OCI-LY7 (cell line): ENCODE measurements at regions not wholly inside any gene's neighbourhood (a gene's known extent, or its start where the extent isn't known, plus 50 kb on each side); places are given as distances from the start of the nearest gene placed in this dataset.

ENCODE experiments used
- BruUV-seq: library from RNA; stranded (reverse); fragments of 400-500 nt; replicated peaks from 2 replicates; lab custom pipeline; 2021; lab: Mats Ljungman, UMichigan
- CTCF ChIA-PET: fragments of 300-600 bp; sonication (Branson Sonifier 250); formaldehyde crosslinking; loops from one replicate; lab custom pipeline; 2022; ENCODE audit warnings: antibody characterized with exemption; ENCODE audit not compliant: unreplicated experiment; lab: Charles Lee
- POLR2A ChIA-PET: fragments of 300-600 bp; sonication (Branson Sonifier 250); formaldehyde crosslinking; loops from one replicate; lab custom pipeline; 2022; ENCODE audit warnings: antibody characterized with exemption; lab: Charles Lee
- DNase-seq: peaks from one replicate; pipeline ENCODE4 v3.0.0-alpha.2; 2015; ENCODE audit warnings: low spot score
- H2AFZ ChIP-seq: fragments of 200-600 bp; sonication (generic), shearing (Covaris generic); 2 replicates; pipeline ENCODE4 v1.6.1; 2014; ENCODE audit warnings: mild to moderate bottlenecking, antibody characterized with exemption, low read length, moderate library complexity
- H3K27ac ChIP-seq: fragments of 200-600 bp; sonication (generic); 2 replicates; pipeline ENCODE4 v1.5.1; 2014; ENCODE audit warnings: mixed run types, low read depth, mild to moderate bottlenecking, moderate library complexity, low read length, inconsistent platforms; ENCODE audit not compliant: poor library complexity, severe bottlenecking
- H3K36me3 ChIP-seq: fragments of 200-600 bp; sonication (generic); 2 replicates; pipeline ENCODE4 v1.6.1; 2014; ENCODE audit warnings: mild to moderate bottlenecking, antibody characterized with exemption, low read length, moderate library complexity, mixed read lengths; ENCODE audit not compliant: insufficient read depth
- H3K4me1 ChIP-seq: fragments of 200-600 bp; sonication (generic); 2 replicates; pipeline ENCODE4 v1.5.1; 2014; ENCODE audit warnings: mild to moderate bottlenecking, low read length; ENCODE audit not compliant: insufficient read depth, poor library complexity, severe bottlenecking
- H3K4me2 ChIP-seq: fragments of 200-600 bp; sonication (generic); 2 replicates; pipeline ENCODE4 v1.6.1; 2014; ENCODE audit warnings: mild to moderate bottlenecking, low read length
- H3K4me3 ChIP-seq: fragments of 200-600 bp; sonication (generic); 2 replicates; pipeline ENCODE4 v1.5.1; 2014; ENCODE audit warnings: mild to moderate bottlenecking, low read depth, low read length; ENCODE audit not compliant: poor library complexity, severe bottlenecking
- H3K79me2 ChIP-seq: fragments of 200-600 bp; sonication (generic); 2 replicates; pipeline ENCODE4 v1.6.1; 2016; ENCODE audit warnings: low read depth, mild to moderate bottlenecking, low read length, moderate library complexity, mixed read lengths; ENCODE audit not compliant: insufficient read depth
- H3K9me2 ChIP-seq: fragments of 200-600 bp; sonication (generic); 2 replicates; pipeline ENCODE4 v1.6.1; 2016; ENCODE audit warnings: mild to moderate bottlenecking, low read length, mixed read lengths; ENCODE audit not compliant: insufficient read depth
- H3K9me3 ChIP-seq: fragments of 200-600 bp; sonication (generic); 2 replicates; pipeline ENCODE4 v1.6.1; 2014; ENCODE audit warnings: mild to moderate bottlenecking, mixed run types, low read length, mixed read lengths
- H4K20me1 ChIP-seq: fragments of 200-600 bp; sonication (generic); 2 replicates; pipeline ENCODE4 v1.6.1; 2014; ENCODE audit warnings: mild to moderate bottlenecking, antibody characterized with exemption, low read length, moderate library complexity, mixed read lengths; ENCODE audit not compliant: insufficient read depth
- CTCF ChIP-seq: fragments of 200-600 bp; sonication (generic); conservative IDR thresholded peaks from 2 replicates; pipeline ENCODE4 v1.5.1; 2014; ENCODE audit warnings: mild to moderate bottlenecking, antibody characterized with exemption, low read length, moderate library complexity, mixed read lengths
- EZH2phosphoT487 ChIP-seq: fragments of 200-600 bp; sonication (generic); IDR thresholded peaks from 2 replicates; pipeline ENCODE4 v1.6.1; 2018; ENCODE audit warnings: low read depth, borderline replicate concordance, mild to moderate bottlenecking, mixed run types, antibody characterized with exemption, low read length, moderate library complexity, mixed read lengths
- intact Hi-C: fragments of 100-400 bp; cut with micrococcal nuclease; formaldehyde crosslinking; loops from one replicate; pipeline ENCODE4 v1.10.0; 2022; ENCODE audit not compliant: unreplicated experiment

- Histone ChIP-seq H3K9me3 (peaks cover 13% of the 10 kb centered on the region; the same call in 1 of the 2 replicates), H3K36me3 (no peaks in the 10 kb centered on the region), H3K4me3 (no peak overlapping the region), H3K27ac (no peak overlapping the region), H3K9me2 (no peaks in the 10 kb centered on the region), H3K79me2 (no peaks in the 10 kb centered on the region), H4K20me1 (no peaks in the 10 kb centered on the region), H3K4me2 (no peak overlapping the region), H3K4me1 (no peaks in the 10 kb centered on the region), H2AFZ (no peak overlapping the region)
- CTCF ChIA-PET, result no interaction called here
- no TSS peak for BruUV-seq
- DNase-seq, result no peak
- POLR2A ChIA-PET, result no interaction called here
- TF ChIP-seq CTCF (no peak), EZH2phosphoT487 (no peak)
- intact Hi-C loops, result no loop called here
Observed at GRCh38 chr13:63005625-63006024, 1590.0 kb upstream of the PCDH20 start.

- H3K9me2 ChIP-seq, result no peaks in the 10 kb centered on the region
- no TSS peak for BruUV-seq
- H3K9me3 ChIP-seq, result no peaks in the 10 kb centered on the region
- intact Hi-C loops, result no loop called here
- H4K20me1 ChIP-seq, result no peaks in the 10 kb centered on the region
- ChIA-PET CTCF (no interaction called here), POLR2A (interaction anchor here (0.7 kb wide), 1 partner anchor 102 kb away, joined by 3 read pairs; no protein-coding TSS in a partner anchor)
- no peak overlapping the region for H3K27ac ChIP-seq
- no peak overlapping the region for H2AFZ ChIP-seq
- no peak for DNase-seq
- TF ChIP-seq EZH2phosphoT487, result no peak
- no peak for TF ChIP-seq CTCF
- no peak overlapping the region for H3K4me2 ChIP-seq
- H3K4me3 ChIP-seq, result no peak overlapping the region
- H3K36me3 ChIP-seq, result no peaks in the 10 kb centered on the region
- no peaks in the 10 kb centered on the region for H3K4me1 ChIP-seq
- H3K79me2 ChIP-seq, result no peaks in the 10 kb centered on the region
Observed at GRCh38 chr13:62997696-62998095, 1582.0 kb upstream of the PCDH20 start.

GRCh38 chr13:62997038-62997599 lies 1581.5 kb upstream of the PCDH20 start:
- Histone ChIP-seq H3K4me3 (no peak overlapping the region), H3K4me1 (no peaks in the 10 kb centered on the region), H3K36me3 (no peaks in the 10 kb centered on the region), H4K20me1 (no peaks in the 10 kb centered on the region), H3K9me2 (no peaks in the 10 kb centered on the region), H3K9me3 (no peaks in the 10 kb centered on the region), H3K4me2 (no peak overlapping the region), H3K79me2 (no peaks in the 10 kb centered on the region), H2AFZ (no peak overlapping the region), H3K27ac (no peak overlapping the region)
- intact Hi-C loops, result no loop called here
- CTCF ChIA-PET, result no interaction called here
- TF ChIP-seq CTCF (no peak), EZH2phosphoT487 (no peak)
- no peak for DNase-seq
- POLR2A ChIA-PET, result interaction anchor here (0.7 kb wide), 1 partner anchor 101 kb away, joined by 3 read pairs; no protein-coding TSS in a partner anchor
- no TSS peak for BruUV-seq
